ENCODE measurements at regions not wholly inside any gene's neighbourhood (a gene's known extent, or its start where the extent isn't known, plus 50 kb on each side); places are given as distances from the start of the nearest gene placed in this dataset.

- no peak for DNase-seq (ENCODE audit: low read depth)
- TF ChIP-seq, protein P1, sequence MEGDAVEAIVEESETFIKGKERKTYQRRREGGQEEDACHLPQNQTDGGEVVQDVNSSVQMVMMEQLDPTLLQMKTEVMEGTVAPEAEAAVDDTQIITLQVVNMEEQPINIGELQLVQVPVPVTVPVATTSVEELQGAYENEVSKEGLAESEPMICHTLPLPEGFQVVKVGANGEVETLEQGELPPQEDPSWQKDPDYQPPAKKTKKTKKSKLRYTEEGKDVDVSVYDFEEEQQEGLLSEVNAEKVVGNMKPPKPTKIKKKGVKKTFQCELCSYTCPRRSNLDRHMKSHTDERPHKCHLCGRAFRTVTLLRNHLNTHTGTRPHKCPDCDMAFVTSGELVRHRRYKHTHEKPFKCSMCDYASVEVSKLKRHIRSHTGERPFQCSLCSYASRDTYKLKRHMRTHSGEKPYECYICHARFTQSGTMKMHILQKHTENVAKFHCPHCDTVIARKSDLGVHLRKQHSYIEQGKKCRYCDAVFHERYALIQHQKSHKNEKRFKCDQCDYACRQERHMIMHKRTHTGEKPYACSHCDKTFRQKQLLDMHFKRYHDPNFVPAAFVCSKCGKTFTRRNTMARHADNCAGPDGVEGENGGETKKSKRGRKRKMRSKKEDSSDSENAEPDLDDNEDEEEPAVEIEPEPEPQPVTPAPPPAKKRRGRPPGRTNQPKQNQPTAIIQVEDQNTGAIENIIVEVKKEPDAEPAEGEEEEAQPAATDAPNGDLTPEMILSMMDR (IDR thresholded peaks at IDR 0.05; ENCODE audit: control insufficient read depth, insufficient read depth, low read depth, low read length, missing control alignments) = no peak
- H3K4me3 ChIP-seq (ENCODE audit: control insufficient read depth, low read depth, low read length) = no peak overlapping the region
Measured at GRCh38 chr3:124526601-124527000, 203.7 kb upstream of the UMPS start.

- TF ChIP-seq, protein P1 (IDR thresholded peaks at IDR 0.05; ENCODE audit: control insufficient read depth, insufficient read depth, low read depth, low read length, missing control alignments) = no peak
Measured at GRCh38 chr3:124529826-124530571, 200.3 kb upstream of the UMPS start.

DNA sequence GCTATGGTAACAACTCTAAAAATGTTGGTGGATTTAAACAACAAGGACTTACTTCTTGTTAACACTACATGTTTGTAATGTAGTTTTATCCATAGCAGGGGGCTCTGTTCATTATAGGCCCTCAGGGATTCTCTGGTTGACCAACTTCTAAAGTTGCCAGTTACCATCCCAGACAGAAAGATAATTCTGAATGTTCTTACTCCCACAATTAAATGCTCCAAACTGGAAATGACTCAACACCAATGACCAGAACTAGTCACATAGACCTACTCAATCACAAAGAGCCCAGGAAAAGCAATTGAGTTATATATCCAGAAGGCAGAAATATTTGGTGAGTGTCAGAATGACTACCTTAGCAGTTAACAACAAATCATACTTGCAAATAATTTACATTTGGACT lies 199.3 kb upstream of the UMPS start:
- TF ChIP-seq, protein P1 (IDR thresholded peaks at IDR 0.05; ENCODE audit: control insufficient read depth, insufficient read depth, low read depth, low read length, missing control alignments) = no peak
- no peak overlapping the region for H3K4me3 ChIP-seq (ENCODE audit: control insufficient read depth, low read depth, low read length)
- DNase-seq (ENCODE audit: low read depth) = no peak

More at GRCh38 chr3:124529826-124530571, 200.3 kb upstream of the UMPS start:
- no peak overlapping the region for H3K4me3 ChIP-seq (ENCODE audit: control insufficient read depth, low read depth, low read length)
- no peak for DNase-seq (ENCODE audit: low read depth)

- TF ChIP-seq, protein P1 (IDR thresholded peaks at IDR 0.05; ENCODE audit: control insufficient read depth, insufficient read depth, low read depth, low read length, missing control alignments) = no peak
- DNase-seq (ENCODE audit: low read depth) = no peak
- H3K4me3 ChIP-seq (ENCODE audit: control insufficient read depth, low read depth, low read length) = no peak overlapping the region
Measured at GRCh38 chr3:124532071-124532470, 198.2 kb upstream of the UMPS start.

- TF ChIP-seq, protein P1 (IDR thresholded peaks at IDR 0.05; ENCODE audit: control insufficient read depth, insufficient read depth, low read depth, low read length, missing control alignments) = no peak
- no peak overlapping the region for H3K4me3 ChIP-seq (ENCODE audit: control insufficient read depth, low read depth, low read length)
Measured at GRCh38 chr3:124535306-124535705, 194.9 kb upstream of the UMPS start.

DNA sequence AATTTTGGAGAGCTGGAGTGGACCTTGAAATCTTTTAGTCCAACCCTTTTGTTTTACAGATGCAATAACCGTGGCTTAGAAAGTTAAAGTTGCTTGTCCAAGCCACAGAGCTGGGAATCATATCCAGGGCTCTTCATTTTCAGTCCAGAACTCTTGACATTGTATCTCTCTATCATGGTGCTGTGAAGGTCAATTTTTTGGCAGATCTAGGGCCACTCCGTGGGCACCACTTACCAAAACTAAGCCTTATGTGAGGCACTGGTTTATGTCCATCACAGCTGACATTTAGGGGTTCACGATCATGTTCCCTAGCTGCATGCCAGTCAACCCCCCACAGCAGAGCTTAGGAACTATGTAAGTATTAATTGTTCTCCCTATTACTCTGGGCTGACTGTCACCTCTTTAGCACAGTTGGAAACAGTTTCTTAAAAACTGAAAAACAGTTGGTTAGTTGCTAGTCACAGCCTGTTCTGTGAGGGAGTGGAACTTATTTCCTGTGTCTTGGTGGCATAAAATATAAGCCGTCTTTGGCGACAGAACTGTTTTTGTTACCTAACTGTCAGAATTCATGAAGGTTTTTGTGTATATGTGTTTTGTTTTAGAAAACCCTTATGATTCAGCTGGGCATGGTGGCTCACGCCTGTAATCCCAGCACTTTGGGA lies 189.6 kb upstream of the UMPS start:
- DNase-seq (ENCODE audit: low read depth) = no peak
- no peak overlapping the region for H3K4me3 ChIP-seq (ENCODE audit: control insufficient read depth, low read depth, low read length)
- TF ChIP-seq, protein P1 (IDR thresholded peaks at IDR 0.05; ENCODE audit: control insufficient read depth, insufficient read depth, low read depth, low read length, missing control alignments) = no peak

More at GRCh38 chr3:124535306-124535705, 194.9 kb upstream of the UMPS start:
- no peak for DNase-seq (ENCODE audit: low read depth)
